ENCODE measurements at regions not wholly inside any gene's neighbourhood (a gene's known extent, or its start where the extent isn't known, plus 50 kb on each side); places are given as distances from the start of the nearest gene placed in this dataset.
"Not testable (repeated sequence)": the region's sequence is repeated elsewhere in the genome, so short reads cannot be mapped to it uniquely, and the experiment has no call there.

DNA sequence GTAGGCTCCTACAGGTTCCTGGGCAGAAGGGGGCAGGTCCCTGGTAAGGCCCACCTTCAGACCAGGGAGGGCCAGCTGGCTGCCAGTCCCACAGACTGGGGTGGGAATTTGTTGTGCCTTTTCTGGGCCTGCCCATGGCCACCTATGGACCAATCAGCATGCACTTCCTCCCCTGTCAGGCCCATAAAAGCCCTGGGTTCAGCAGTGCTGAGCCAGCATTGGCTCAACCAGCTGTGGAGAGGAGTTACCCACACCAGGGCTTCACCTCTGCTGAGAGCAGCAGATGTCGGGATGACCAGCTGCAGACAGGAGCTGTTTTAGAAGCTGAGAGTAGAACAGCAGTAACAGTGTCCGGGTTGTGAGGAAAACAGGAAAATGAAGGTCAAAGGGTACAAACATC lies 373.4 kb upstream of the ACO1 start:
- DNase-seq, result no peak

GRCh38 chr9:32015795-32016194 lies 368.6 kb upstream of the ACO1 start:
- no peak for DNase-seq

DNA sequence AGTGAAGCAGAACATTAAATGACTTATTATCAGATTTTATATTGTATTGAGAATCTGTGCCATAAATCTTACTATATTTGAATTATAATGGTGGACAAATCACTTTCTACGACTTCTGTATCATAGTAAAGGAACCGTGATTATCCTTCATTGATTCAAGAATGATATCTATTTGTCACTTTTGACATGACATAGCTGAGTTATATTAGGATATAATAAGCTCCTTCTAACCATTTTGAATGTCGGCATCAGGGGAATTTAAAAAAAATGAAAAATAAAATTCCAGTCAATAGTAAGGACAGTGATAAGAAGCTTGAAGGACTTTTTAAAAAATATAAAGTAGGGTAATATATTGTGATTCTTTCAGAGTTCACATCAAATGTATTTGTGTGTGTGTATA lies 338.9 kb upstream of the ACO1 start:
- DNase-seq, result no peak

DNA sequence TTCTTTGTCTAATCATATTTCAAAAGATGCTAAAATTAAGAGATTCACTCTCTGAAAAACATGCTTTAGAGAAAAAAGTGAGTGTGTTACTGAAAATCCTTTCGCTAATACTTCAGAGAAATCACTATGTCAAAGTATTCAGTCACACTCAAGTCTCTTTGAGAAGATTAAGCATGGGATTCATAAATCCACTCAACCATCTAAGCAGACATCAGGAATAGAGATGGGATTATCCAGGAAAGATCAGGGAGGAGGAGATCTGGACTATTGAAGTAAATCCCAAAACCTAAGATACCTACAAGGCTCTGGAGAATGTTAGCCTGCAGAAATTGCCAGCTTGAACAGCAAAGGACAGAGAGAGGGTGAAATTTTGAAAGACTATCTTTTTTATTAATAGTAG lies 317.2 kb upstream of the ACO1 start:
- no peak for DNase-seq

DNA sequence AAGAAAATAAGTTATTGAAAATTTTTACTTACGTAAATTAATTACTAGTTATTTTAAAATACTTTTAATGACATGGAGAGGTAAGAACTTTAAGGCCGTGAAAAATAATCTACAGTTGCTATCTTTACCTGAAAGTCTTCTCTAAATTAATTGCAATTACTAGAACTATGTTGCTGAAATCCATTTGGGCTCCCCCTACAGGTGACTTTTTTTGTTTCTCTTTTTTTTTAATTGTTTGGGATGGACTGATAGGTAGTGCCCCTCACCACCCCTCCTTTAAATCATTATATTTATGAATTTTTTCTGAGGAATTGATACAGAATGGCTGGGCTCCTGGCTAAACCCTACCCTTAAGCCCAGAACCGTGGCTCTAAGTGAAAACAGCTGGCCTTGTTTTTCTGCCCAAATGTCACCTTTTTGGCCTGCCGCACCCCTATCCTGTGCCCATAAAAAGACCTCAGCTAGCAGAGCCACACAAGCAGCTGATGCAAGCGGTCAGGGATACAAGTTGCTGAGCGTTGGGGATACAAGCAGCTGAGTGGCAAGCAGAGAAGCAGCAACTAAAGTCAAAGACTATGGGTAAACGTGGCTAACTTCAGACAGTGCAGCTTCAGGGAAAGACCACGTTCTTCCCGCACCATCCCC lies 315.2 kb upstream of the ACO1 start:
- DNase-seq, result no peak

GRCh38 chr9:32069969-32070368 lies 314.5 kb upstream of the ACO1 start:
- no peak for DNase-seq

DNA sequence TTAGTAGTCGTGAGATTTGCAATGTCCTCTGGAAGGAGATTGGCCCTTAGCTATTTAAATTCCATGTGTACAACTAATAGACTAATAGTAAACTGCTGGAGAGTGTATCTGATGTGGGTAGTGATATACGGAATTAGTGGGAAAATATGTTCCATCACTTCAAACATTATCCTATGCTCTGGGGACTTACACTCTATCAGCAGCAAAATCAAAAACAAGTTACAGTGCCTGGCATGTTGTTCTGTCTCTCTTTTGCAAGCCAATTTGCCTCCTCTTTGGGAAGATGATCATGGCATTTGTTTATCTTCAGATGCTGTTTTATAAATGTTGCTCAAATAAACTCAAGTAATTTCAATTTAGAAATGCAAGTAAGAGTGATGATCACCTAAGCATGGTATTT lies 311.9 kb upstream of the ACO1 start:
- DNase-seq, result no peak

- DNase-seq, result no peak
These were observed 292.4 kb upstream of the ACO1 start for GRCh38 chr9:32092031-32092430.

GRCh38 chr9:32117291-32117690 lies 267.2 kb upstream of the ACO1 start:
- no peak for DNase-seq

GRCh38 chr9:32128546-32128945 lies 255.9 kb upstream of the ACO1 start:
- DNase-seq, result no peak

DNA sequence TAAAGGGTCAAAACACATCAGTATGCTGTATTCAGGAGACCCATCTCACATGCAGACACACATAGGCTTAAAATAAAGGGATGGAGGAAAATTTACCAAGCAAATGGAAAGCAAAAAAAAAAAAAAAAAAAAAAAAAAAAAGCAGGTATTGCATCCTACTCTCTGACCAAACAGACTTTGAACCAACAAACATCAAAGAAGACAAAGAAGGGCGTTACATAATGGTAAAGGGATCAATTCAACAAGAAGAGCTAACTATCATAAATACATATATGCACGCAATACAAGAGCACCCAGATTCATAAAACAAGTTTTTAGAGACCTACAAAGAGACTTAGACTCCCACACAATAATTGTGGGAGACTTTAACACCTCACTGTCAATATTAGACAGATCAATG lies 253.7 kb upstream of the ACO1 start:
- DNase-seq, result not testable (repeated sequence)

DNA sequence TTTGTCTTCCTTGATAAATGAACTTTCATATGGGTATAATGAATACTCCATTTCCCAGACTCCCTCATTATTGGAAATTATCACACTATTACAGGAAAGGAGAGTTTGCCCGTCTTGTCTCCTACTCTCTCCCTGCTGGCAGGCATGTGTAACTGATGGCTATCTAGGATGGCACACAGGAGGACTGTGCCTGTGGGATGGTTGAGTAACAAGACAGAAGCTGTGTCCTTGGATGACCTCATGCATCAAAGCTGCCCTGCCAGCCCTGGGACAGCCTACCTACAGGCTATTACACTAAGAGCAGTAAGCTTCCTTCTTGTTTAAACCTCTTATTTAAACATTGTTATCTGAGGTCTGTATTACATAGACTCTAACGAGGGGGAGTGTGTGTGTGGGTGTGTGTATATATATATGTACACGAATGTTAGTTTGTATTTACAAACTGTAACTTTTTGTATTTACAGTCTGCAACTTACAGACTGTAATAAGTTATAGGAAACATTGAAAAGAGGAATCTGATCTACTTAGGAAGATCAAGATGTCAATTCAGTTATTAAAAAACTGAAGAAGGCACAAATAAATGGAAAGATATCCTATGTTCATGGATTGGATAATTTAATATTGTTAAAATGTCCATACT lies 247.6 kb upstream of the ACO1 start:
- DNase-seq, result no peak

DNA sequence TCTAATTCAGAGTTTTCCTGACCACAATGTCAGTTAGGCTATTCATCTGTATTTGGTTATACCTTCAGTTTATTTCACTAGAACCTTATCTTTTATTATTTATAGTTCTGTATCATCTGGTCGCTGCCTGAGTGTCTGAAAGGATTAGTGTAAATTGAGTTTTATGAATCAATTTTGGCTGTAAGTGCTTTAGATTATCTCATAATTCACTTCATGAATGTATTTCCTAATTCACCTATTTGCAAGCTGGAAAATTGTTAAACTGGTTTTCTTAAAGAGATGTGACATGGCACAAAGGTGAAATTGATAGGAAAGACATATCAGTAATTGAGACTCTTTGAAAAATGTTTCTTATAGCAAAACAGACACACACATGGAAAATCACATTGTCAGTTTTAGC lies 242.4 kb upstream of the ACO1 start:
- DNase-seq, result no peak

DNA sequence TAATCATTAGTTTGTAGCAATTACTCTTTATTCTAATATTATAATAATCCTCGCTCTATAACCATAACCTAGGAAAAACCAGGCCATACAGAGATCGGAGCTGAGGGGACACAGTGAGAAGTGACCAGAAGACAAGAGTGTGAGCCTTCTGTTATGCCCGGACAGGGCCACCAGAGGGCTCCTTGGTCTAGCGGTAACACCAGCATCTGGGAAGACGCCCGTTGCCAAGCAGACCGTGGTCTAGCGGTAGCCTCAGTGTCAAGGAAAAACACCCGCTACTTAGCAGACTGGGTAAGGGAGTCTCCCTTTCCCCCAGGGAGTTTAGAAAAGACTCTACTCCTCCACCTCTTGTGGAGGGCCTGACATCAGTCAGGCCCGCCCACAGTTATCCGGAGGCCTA lies 235.9 kb upstream of the ACO1 start:
- DNase-seq, result not testable (repeated sequence)

DNA sequence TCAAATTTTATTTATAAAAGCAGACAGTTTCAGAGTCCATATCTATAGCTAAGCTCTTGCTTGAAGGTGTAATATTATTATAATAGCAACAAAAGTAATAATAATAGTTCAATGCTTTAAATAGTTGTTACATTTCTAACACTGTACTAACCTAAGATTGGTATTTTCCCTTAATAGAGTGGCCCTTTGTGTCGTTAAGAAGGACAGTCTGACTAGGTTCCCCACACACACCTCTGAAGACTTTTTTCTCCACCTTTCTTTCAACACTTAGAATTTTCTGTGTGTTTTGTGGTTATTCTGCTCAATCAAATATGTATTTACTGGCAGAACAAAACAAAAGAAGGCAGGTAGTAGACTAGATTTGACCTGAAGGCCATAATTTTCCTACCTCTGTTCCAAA lies 223.2 kb upstream of the ACO1 start:
- DNase-seq, result no peak

- DNase-seq, result no peak
These were observed 222.7 kb upstream of the ACO1 start for GRCh38 chr9:32161720-32162119.

DNA sequence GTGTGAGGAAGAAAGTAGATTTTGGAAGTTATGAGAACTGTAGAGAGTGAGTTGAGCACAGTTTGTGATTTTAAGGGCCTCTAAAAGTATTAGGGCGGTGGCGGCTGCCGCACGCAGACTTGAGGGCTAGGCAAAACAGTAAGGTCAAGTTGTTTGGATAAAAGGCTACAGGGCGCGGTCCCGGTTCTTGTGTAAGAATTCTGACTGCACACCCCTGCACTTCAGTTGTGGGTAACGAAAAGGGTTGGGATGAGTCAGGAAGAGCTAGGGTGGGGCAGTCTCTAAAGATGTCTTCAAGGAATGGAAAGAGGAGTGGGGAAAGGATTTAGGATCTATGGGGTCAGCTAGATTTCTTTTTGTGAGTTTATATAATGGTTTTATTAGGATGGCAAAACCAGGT lies 218.1 kb upstream of the ACO1 start:
- DNase-seq, result not testable (repeated sequence)

GRCh38 chr9:32171339-32171738 lies 213.1 kb upstream of the ACO1 start:
- no peak for DNase-seq

GRCh38 chr9:32172256-32172655 lies 212.2 kb upstream of the ACO1 start:
- DNase-seq, result no peak

DNA sequence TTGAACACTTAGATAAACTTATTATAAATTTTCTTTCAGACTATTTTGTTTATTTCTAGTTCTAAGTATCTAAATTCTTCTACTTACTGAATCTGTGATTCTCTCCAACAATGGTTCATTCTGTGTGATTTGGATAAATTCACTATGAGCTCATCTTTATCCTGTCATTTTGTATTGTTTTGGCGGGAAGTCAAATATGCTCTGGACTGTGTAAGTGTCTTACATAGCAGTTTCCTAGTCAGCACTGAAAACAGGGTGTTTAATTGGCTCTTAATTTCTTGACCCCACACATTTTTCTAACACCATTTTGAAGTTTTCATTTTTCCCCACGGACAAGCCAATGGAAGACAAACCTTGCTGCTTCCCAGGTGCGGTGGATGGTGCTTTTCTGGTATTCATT lies 207.0 kb upstream of the ACO1 start:
- DNase-seq, result no peak

- DNase-seq, result no peak
These were observed 203.8 kb upstream of the ACO1 start for GRCh38 chr9:32180597-32180996.

DNA sequence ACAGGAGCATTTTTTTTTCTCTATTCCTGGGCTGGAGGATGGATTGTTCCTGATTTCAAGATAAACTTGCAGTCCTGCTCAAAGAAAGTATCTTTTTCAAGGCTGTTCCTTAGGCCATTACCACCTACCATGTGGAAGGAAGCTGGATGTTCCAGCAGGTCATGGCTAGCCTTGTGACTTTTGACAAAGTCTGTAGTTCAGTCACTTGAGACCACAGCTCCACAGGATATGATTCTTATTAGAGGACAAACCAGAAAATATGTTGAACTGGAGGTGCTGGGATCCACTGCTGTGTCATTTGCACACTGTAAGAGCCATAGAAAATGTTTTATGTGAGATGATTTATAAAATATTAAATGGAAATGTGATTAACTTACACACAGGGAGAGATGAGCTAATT lies 184.2 kb upstream of the ACO1 start:
- no peak for DNase-seq

DNA sequence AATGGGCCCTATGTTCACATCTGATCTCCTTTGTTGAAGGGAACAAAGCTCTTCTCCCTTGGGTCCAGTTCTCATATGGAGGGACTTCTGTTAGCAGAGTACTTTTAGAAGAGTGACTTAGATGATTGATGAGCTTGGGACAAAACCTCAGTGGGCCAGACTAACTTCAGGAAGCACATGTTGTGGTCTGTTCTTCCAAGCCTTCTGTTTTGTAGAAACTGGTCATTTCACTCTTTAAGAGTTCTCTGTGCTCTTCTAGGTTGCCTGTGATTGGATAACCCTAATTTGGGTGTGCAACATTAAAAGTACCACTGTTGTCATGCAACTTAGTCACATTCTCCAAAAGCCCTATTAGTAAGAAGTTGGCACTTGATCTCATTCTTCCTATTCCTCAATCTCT lies 183.5 kb upstream of the ACO1 start:
- DNase-seq, result no peak

DNA sequence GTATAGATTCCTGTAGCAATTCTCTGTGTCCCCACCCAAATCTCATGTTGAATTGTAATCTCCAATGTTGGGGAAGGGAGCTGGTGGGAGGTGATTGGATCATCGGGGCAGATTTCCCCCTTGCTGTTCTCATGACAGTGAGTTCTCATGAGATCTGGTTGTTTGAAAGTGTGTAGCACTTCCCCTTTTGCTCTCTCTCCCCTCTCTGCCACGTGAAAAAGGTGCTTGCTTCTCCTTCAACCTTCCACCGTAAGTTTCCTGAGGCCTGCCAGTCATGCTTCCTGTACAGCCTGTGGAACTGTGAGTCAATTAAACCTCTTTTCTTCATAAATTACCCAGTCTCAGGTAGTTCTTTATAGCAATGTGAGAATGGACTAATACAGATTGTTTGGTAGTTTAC lies 175.3 kb upstream of the ACO1 start:
- DNase-seq, result not testable (repeated sequence)

GRCh38 chr9:32218100-32218767 lies 166.2 kb upstream of the ACO1 start:
- DNase-seq, result no peak
